ENCODE measurements at regions not wholly inside any gene's neighbourhood (a gene's known extent, or its start where the extent isn't known, plus 50 kb on each side); places are given as distances from the start of the nearest gene placed in this dataset.

- no peak for TF ChIP-seq CTCF (IDR thresholded peaks at IDR 0.05; ENCODE audit: low read depth, low read length)
- H3K4me3 ChIP-seq (ENCODE audit: low read depth, low read length): no peak overlapping the region
These were observed 986.4 kb downstream of the NLGN4X start for GRCh38 chrX:5242091-5242790.

- H3K4me3 ChIP-seq (ENCODE audit: low read depth, low read length): no peak overlapping the region
- no peak for TF ChIP-seq CTCF (IDR thresholded peaks at IDR 0.05; ENCODE audit: low read depth, low read length)
These were observed 991.9 kb downstream of the NLGN4X start for GRCh38 chrX:5236749-5237148.

GRCh38 chrX:5236096-5236495 lies 992.6 kb downstream of the NLGN4X start:
- H3K4me3 ChIP-seq (ENCODE audit: low read depth, low read length): no peak overlapping the region
- TF ChIP-seq CTCF (IDR thresholded peaks at IDR 0.05; ENCODE audit: low read depth, low read length): no peak

GRCh38 chrX:5233830-5234229 lies 994.8 kb downstream of the NLGN4X start:
- H3K4me3 ChIP-seq (ENCODE audit: low read depth, low read length): no peak overlapping the region
- TF ChIP-seq CTCF (IDR thresholded peaks at IDR 0.05; ENCODE audit: low read depth, low read length): no peak

- H3K4me3 ChIP-seq (ENCODE audit: low read depth, low read length): no peak overlapping the region
- TF ChIP-seq CTCF (IDR thresholded peaks at IDR 0.05; ENCODE audit: low read depth, low read length): no peak
These were observed 1008.2 kb downstream of the NLGN4X start for GRCh38 chrX:5220421-5220820.

- no peak overlapping the region for H3K4me3 ChIP-seq (ENCODE audit: low read depth, low read length)
- no peak for TF ChIP-seq CTCF (IDR thresholded peaks at IDR 0.05; ENCODE audit: low read depth, low read length)
These were observed 1033.9 kb downstream of the NLGN4X start for GRCh38 chrX:5194806-5195205.

- no peak for TF ChIP-seq CTCF (IDR thresholded peaks at IDR 0.05; ENCODE audit: low read depth, low read length)
- H3K4me3 ChIP-seq (ENCODE audit: low read depth, low read length): no peak overlapping the region
These were observed 1048.4 kb downstream of the NLGN4X start for GRCh38 chrX:5180135-5180741.

Measured in WI38 (cell line).